HG02938 (cell line): ENCODE measurements at regions not wholly inside any gene's neighbourhood (a gene's known extent, or its start where the extent isn't known, plus 50 kb on each side); places are given as distances from the start of the nearest gene placed in this dataset.

Source experiments
- ATAC-seq: cut with Tn5 transposase; IDR thresholded peaks from one replicate; pipeline ENCODE4 v1.9.1; 2021; ENCODE audit warnings: mild to moderate bottlenecking, moderate library complexity; ENCODE audit not compliant: unreplicated experiment

DNA sequence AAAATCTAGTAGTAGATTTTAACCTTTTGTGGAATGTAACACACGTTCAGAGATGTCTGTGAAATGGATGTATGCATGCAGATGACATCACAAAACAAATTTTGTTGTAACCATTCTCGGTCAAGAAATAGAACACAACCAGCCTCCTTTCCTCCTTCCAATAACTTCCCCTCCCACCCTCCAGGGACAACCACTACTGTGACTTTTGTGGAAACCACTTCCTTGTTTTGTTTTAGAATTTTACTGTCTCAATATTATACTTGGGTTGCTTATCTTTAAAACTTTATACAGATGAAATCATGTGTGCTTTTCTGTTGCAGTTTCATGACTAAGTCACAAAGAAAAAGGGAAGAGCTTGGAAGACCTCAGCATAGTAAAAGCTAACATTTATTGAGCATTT lies 189.4 kb upstream of the NCAM1 start:
- no peak for ATAC-seq

DNA sequence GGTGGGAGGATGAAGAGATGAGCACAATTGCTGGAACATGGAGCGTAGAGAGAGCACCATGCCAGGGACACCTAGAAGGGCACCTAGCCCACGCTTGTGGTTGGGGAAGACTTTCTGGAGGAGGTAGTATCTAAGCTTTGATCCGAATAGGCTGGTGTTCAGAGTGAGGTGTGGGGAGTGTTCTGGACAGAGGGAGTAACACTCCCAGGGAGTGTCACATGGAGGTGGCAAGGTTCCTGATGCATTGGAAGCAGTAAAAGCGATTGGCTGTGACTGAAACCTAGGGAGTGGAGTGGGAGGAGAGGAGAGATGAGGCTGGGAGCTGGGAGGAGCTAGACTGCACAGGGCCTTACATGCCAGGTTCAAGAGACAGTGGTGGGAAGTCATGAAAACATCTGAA lies 188.0 kb upstream of the NCAM1 start:
- no peak for ATAC-seq

DNA sequence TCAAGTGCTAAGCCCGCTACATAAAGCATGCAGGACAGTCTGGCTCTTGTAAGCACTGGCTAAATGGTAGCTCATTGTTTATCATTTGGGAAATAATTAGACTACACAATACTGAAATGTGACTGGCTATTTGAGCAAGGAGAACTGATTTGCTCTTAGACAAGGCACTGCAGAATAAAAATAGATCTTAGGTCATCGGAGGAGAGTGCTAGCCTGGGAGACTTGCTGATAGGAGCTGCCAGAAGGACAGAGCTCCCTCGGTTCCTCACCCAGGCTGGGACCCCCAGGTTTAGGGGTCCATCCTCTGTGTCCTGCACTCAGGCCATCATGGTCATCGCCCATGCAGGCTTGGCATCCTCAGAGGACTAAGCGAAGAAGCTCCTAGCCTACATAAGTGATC lies 184.4 kb upstream of the NCAM1 start:
- ATAC-seq, result no peak

DNA sequence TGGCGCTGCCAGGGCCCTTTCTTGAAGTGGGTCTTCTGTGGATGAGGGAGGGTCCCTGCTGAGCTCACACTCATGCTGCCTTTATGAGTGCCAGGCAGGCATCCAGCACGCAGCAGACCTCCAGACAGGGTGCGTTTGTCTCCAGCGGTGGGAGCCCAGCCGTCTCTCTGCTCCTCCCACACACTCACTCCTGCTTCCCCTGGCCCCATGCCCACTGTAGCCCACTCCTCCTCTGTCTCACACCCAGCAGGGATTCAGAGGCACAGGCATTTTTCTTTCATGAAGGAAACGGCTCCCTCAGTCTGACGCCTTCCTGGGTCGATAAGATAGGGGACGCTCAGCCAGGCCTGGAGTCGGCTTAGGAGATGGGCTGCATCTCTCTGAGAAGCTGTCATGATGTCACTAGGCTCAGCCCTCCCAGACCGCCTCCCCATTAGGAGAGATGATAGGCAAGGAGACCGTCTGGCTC lies 183.9 kb upstream of the NCAM1 start:
- ATAC-seq, result no peak

DNA sequence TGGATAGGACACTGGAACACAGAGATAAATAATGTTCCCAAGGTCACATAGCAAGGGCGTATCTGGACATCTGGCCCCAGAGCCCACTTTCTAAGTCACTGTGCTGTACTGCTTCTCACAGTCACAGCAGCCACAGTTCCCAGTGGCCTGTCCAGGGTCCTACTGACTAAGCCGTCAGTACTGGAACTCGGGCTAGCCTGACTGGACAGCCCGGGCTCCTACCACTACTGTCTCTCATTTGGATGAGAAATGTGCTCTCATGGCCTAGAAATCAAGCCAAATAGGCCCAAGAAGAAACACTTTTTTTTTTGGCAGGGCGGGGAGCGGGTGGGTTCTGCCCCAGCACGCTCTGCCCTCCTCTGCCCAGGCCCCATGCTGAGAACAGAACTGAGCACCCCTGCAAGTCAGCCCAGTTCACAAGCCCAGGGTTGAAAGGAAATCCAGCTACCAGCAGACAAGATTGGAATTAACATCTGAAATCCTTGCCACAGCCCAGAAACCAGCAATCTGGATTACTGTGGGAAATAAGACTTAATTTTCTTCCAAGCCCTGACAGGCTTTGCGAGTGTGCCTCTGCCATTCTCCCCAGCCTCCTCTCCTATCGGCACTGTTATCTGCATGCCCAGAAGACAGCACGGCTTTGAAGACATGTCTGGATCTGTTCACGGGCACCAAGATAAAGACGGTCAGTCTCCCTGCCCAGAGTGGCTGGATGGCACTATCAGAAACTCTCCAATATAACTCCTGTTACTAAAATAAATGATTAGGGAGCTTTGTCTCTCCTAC lies 182.9 kb upstream of the NCAM1 start:
- ATAC-seq, result no peak

DNA sequence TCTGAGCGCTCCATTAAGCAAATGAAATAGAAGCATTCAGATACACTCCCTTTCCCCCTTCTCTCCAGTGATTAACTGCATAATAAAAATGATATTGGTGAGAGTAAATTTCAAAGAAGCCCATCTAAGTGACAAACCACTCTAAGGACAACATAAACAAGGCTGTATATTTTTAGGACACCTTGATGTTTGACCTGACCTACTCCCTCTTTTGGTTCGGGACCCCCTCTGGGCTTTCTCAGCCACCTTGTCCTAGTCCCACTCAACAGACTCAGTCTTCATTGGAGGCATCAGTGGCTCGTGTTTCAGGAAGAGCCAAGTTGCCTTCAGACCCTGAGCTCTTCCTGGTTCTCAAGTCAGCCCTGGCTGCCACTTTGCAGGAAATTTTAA lies 182.3 kb upstream of the NCAM1 start:
- ATAC-seq, result no peak

DNA sequence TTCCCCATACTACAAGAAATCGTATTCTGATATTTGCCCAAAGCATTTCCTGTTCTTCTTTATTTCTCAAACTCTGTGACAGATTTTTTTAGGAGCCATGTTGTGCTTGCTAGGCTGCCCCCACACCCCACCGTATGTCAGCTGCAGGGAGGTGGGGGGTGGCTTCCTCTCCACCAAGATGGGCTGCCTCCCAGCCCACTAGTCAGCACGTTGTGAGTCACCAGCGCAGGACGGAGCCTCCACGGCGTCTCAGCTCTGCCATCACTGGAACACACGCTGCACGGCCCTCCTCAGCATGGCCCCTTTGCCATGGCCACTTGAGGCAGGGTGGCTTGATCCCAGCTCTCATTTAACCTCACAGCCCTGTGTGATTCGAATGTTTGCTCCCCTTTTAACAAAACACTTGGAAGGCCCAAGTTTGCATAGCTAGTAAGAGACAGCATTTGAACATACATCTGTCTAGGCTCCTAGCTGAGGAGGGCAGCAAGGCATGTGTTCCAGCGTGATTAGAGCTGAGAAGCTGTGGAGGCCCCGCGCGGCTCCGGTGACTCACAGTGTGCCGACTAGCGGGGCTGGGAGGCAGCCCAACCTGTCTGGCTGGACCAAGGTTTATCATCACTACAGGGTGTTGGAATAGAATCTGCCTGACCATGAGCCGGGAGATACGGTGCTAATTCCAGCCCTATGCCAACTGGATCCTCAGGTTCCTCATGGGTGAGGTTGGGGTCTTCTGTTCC lies 180.7 kb upstream of the NCAM1 start:
- ATAC-seq, result no peak

DNA sequence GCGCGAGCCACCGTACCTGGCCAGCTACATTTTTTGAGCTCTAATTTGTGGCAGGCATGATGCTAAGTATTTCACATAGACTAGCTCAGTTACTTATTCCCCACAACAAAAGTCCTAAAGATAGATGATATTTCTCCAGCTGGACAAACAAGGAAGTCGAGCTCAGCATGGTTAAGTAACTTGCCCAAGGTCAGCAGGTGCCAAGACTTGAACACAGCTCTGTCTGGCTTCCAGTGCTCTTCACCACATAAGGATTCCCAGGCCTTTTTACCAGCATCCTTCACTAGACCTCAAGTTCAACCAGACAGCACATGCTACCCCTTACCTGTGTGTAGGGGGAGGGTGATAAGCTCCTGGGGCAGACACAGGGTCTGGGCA lies 177.3 kb upstream of the NCAM1 start:
- no peak for ATAC-seq

DNA sequence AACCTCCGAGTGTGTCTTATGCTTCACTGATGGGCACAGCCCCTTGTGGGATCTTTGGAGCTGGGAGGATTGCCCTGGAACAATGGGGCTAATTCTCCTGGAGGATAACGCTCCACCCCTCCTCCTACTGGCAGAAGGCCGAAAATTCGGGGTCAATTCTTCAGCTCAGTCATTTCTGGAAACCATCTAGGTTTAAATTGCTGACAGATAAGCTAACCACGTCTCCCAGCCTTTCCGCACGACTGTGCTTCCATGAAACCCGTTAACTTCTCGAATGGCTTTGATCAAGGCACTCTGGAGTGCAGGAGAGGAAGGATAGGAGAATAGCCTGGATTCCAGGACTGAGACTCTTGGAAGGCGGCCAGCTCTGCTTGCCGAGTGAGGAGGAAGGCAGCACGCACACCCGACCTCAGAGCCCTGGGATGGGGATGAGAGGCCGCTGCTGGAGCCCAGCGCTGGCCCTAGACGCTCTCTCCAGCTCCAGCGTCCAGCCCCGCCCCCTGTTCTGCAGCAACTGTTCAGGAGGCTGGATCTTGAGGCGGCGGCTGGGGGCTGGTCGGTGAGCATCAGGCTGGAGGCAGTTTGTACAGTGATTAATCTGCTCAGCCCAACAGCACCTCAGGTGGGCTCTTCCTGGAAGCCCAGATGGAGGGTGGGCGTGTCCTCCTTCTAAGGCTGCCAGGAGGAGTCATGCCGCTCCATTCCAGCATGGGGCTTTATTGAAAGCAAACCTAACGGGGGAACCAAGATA lies 176.7 kb upstream of the NCAM1 start:
- no peak for ATAC-seq

DNA sequence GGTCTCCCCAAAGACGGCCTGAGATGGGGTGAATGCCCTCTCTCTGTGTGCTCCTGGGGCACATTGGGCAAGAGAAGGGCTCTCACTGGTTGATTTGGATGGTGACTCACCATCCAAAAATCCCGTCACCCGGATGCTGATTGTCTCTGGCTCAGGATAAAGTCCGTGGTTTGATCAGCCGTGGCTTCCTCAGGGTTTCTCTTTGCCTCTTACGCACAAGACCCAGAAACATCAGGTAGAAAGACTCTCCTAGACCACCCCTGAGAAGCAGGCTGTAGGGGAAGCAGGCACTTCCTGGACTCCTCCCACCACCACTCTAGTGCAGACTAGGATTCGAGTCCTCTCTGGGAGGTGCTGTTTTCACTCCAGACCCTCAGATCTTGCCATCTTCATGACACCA lies 176.1 kb upstream of the NCAM1 start:
- ATAC-seq, result no peak

DNA sequence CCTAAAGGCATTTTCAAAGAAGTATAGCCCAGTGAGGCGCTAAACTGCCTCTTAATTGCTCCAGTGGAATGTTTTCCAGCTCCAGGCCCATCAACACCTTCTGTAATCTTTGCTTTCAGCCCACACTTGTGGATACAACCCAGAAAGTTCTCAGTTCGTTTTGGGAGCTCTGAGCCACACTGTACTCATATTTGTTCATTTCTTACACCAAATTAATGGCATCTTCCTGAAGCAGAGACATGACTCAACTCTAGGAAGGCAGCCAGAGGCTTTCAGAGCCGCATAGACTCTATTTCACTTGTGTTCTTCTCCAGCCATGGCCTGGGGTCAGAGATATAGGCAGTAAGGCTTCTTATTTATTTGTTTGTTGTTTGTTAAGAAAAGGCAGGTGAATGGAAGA lies 175.5 kb upstream of the NCAM1 start:
- ATAC-seq, result no peak

DNA sequence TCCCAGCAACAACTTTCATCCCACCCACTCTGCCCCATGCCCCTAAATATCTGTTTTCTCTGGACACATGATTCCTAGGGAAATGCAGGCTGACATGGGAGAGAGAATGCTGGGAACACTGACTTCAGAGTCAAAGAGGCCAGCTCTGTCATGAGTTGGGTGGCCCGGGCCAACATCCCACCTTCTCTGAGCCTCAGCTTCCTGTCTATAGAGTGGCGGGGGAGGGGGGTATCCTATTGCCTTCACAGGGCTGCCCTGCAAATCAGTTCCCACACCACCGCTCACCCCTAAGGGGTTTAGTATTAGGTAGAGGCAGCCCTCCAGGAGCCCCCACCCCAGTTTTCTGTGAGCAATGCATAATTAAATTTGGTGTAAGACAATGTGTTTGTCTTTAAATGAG lies 175.0 kb upstream of the NCAM1 start:
- ATAC-seq, result no peak

DNA sequence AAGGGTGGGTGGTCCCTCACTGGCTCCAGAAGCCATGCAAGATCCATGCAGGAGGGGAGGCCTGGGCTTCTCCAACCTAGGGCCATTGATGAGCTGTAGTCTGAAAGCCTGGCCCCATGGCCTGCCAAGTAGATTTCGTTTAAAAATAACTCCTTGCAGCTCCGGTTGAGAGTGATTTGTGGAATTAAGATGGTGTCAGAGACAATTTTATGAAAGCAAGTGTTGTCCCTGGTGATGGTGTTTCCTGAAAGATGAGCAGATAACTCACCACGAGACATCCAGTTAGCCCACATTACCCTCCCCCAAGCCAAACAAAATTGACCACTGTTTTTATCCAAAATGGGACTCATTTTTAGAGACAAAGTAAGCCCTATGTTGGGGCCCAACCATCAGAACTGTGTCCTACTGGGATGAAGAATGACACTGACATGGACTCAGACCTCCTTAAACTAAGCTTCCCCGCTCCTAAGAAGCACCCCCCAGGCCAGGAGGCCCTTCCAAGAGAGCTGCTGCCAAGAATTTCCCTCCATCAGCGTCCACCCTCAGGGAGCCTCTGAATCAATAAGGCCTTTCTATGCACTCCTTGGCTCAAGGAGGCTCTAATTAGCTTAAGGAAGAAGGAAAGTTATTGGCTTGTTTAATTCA lies 174.2 kb upstream of the NCAM1 start:
- no peak for ATAC-seq

DNA sequence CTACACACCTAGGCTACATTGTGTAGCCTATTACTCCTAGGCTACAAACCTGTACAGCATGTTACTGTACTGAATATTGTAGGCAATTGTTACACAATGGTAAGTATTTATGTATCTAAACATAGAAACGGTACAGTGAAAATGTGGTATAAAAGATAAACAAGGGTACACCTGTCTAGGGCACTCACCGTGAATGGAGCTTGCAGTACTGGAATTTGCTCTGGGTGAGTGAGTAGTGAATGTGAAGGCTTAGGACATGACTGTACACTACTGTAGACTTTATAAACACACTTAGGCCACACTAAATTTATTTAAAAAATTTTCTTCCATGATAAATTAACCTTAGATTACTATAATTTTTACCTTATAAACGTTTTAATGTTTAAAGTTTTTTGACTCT lies 171.7 kb upstream of the NCAM1 start:
- no peak for ATAC-seq

DNA sequence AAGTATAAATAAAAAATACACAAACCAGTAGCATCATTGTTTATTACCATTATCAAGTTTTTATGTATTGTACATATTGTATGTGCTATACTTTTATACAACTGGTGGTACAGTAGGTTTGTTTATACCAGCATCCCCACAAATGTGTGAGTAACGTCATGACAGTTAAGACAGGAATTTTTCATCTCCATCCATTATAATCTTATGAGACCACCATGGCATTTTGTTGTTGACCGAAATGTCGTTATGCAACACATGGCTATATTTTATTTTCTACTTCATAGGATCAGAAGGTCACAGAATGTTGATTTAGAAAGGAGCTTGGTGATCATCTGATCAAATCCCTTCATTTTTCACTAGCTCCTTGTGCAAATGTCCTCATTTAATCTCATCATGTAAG lies 170.9 kb upstream of the NCAM1 start:
- no peak for ATAC-seq

DNA sequence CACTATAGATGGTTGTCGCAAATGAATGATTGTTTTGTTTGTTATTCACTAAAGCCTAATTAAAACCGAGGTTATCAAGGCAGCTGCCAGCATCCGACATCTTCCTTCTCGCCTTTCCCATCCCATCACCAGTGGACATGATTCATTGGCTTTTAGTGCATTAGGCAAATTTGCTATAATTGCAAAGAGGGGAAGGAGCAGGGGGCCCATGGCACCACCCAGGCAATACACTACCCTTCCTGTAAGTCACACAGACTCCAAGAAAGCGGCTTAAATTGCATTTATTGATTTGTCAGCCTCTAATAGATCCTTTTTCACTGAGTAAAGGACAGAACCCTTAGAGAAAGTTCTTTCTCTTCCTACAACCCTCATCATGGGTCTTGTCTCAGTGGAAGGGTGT lies 169.2 kb upstream of the NCAM1 start:
- ATAC-seq, result no peak

DNA sequence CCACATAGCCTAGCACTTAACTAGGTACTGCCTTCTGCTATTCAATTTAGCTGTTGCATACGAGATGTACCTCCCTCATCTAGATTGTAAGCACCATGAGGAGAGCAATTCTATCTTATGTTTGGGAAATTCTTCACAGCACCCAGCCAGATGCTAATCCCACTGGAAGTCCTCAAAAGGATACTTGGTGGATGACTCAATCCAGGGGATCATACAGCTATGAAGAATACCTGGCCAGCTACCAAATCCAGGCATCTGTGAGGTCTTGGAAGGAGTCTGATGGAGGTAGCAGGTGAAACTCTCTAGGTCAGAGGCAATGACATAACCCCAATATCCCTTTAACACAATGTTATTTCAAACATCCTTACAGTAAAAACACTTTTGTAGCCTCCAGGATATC lies 167.8 kb upstream of the NCAM1 start:
- no peak for ATAC-seq

DNA sequence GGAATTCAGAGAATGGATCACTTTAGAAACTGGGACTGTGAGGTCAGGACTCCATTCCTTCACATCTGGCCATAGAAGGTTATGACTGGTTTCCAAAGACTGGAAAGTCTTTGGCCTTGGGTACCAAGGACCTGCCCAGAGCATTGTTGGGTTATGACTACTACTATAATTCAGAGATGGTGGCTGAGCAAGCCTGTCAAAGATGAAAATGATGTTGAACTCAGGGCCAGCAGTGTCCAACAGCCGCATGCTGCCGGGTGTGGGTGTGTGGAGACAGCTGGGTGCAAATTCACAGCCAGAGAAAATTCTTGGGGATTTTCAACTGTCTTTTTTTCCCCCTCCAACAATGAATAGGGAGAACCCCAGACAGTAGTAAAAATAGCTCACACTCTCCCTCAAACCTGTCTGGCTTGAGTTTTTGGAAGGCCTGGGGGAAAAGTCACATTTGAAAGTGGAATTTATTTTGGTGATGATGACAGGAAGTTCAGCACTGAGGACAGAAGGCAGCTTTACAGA lies 166.8 kb upstream of the NCAM1 start:
- ATAC-seq, result no peak

DNA sequence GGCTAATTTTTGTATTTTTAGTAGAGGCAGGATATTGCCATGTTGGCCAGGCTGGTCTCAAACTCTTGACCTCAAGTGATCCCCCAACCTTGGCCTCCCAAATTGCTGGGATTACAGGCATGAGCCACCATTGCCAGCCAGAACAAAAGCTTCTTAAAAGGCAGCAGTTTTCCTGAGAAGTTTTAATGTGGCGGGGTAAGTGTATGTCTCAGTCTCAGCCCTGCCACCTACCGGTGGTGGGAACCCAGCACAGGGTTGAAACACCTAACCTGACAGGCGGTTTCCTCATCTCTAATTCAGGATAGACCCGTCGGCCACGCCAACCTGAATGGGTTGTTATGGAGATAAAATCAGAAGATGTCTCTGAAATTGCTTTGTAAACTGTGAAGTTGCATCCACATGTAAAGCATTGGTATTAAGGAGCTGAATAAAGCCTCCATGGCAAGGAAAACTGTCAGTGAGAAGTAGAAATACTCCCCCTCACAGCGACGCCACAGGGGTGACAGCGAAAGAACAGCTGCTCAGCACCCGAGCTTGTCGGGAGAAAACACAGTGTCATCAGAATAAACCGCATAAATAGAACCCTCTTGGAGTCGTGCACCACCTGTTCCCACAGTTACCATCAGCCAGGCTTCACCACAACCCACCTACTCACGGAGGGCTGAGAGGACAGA lies 165.9 kb upstream of the NCAM1 start:
- no peak for ATAC-seq

DNA sequence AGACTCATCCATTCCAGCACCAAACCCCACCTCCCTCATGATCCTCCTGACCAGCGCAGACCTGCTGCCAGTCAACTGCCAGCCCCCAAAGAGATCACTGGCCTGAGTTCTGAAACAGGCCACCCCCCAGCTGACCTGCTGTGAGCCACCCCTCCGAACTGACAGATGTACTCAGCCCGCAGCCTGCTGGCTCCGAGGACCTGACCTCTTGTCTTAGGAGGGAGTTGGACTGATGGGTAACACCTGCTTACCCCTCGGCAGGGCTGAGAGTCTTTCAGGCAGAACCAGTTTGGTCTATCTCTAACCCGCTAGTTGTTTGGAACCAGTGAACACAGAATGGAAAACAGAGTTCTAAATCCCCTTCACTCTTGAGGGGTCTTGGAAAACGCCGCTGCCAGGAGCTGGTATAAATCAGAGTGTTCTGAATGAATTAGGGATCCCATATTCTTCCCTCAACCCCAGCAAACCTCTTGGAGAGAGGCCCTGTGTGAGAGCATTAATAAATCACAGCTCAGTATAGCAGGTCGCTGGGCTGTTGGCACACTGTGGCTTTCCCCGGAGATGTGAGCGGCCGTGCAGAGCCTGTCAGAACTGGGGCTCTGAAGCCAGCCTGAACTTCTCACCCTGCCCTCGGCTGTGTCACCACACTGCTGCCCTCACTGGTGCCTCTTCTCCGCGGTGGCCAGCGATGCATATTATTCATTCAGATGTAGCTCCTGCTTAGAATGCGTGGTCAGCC lies 165.1 kb upstream of the NCAM1 start:
- no peak for ATAC-seq
